ENCODE measurements at regions not wholly inside any gene's neighbourhood (a gene's known extent, or its start where the extent isn't known, plus 50 kb on each side); places are given as distances from the start of the nearest gene placed in this dataset.
A peak's percentile ranks its signal among the peaks of the same experiment; 100 is the strongest.

DNA sequence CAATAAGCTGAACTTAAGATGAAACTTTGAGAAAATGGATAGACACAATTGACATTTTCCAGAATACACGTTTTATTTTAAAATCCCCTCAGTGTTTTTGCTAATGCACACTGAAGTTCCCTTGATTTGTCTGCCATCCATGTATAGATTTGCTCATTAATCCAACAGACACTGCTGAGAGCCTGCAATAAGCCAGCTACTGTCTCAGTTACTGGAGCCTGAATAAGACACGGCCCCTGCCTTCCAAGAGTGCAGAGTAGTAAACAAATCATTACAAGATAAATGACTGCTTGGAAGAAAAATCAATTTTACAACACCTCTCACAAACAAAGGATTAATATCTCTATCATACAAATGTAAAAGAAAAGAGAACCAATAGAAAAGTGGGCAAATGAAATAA lies 130.1 kb downstream of the TLR5 start:
- TF ChIP-seq CTCF (IDR thresholded peaks at IDR 0.05; ENCODE audit: unreplicated experiment): no peak
- BruUV-seq (replicated peaks): no TSS peak
- Mint-ChIP-seq H3K36me3 (ENCODE audit: insufficient read depth, unreplicated experiment) (no peaks in the 10 kb centered on the region), H3K27me3 (ENCODE audit: unreplicated experiment) (peaks cover 14% of the 10 kb centered on the region), H3K4me1 (ENCODE audit: low read depth, unreplicated experiment) (no peaks in the 10 kb centered on the region), H3K27ac (ENCODE audit: unreplicated experiment) (no peak overlapping the region), H3K9me3 (ENCODE audit: low read depth, unreplicated experiment) (no peaks in the 10 kb centered on the region), H3K4me3 (ENCODE audit: low read depth, unreplicated experiment) (no peak overlapping the region)
- CTCF ChIA-PET: no interaction called here
- DNase-seq: no peak
- intact Hi-C loops (cut with micrococcal nuclease; ENCODE audit: unreplicated experiment): no loop called here

DNA sequence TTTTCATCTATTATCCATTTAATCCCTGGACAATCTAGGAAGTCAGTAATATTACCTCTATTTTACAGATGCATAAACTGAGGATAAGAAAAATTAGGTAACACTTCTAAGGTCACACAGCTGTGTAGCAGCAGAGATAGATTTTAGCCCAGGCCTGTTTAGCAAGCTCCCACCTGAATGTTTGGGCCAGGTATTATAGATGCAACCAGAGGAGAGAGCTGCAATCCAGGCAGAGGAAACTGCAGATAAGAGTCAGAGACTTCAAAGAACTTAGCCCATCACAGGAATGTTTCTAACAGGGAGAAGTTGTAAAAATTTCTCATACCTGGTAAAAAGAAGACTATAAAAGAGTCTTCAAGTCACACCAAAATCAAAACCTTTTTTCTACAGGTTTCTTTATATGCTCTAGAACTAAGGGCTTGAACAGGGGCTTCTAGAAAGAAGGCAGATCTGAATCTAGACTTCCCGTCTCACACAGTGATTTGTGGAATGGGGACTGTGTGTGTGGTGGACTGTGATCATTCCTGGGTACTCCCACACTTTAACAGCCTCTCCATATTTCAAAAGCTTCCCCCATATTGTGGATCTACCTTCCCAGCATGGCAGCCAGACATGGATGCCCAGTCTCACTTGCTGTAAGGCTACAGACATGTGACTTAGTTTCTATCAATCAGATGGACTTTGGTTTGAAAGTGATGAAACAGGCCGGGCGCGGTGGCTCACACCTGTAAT lies 128.7 kb downstream of the TLR5 start:
- Mint-ChIP-seq H3K4me3 (ENCODE audit: low read depth, unreplicated experiment) (no peak overlapping the region), H3K9me3 (ENCODE audit: low read depth, unreplicated experiment) (no peaks in the 10 kb centered on the region), H3K36me3 (ENCODE audit: insufficient read depth, unreplicated experiment) (no peaks in the 10 kb centered on the region), H3K27ac (ENCODE audit: unreplicated experiment) (no peak overlapping the region), H3K4me1 (ENCODE audit: low read depth, unreplicated experiment) (no peaks in the 10 kb centered on the region), H3K27me3 (ENCODE audit: unreplicated experiment) (peaks cover 14% of the 10 kb centered on the region)
- no peak for DNase-seq
- CTCF ChIA-PET: no interaction called here
- no peak for TF ChIP-seq CTCF (IDR thresholded peaks at IDR 0.05; ENCODE audit: unreplicated experiment)
- BruUV-seq (replicated peaks): no TSS peak
- intact Hi-C loops (cut with micrococcal nuclease; ENCODE audit: unreplicated experiment): no loop called here

DNA sequence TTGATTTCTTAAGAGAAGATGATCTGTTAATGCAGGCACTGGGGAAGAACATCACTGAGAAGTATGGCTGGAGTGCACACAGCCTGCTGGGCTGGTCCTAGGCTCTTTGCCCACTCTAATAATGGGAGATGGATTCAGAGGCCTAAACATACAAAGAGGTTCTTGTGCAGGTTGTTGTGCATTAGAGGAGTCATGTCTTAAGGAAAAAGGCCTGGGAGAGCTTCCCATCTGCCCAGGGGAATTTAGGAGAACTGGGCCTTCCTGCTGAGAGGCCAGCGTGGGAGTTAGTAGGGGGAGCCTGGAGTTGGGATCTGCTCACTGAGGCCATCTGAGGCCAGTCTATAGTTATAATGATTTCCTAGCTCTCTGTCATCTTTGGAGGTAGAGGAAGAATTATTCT lies 126.7 kb downstream of the TLR5 start:
- no peaks in the 10 kb centered on the region for H3K4me1 Mint-ChIP-seq (ENCODE audit: low read depth, unreplicated experiment)
- CTCF ChIA-PET: no interaction called here
- TF ChIP-seq CTCF (IDR thresholded peaks at IDR 0.05; ENCODE audit: unreplicated experiment): no peak
- no peak overlapping the region for H3K4me3 Mint-ChIP-seq (ENCODE audit: low read depth, unreplicated experiment)
- H3K36me3 Mint-ChIP-seq (ENCODE audit: insufficient read depth, unreplicated experiment): no peaks in the 10 kb centered on the region
- no peaks in the 10 kb centered on the region for H3K9me3 Mint-ChIP-seq (ENCODE audit: low read depth, unreplicated experiment)
- intact Hi-C loops (cut with micrococcal nuclease; ENCODE audit: unreplicated experiment): no loop called here
- H3K27me3 Mint-ChIP-seq (ENCODE audit: unreplicated experiment): peaks cover 3% of the 10 kb centered on the region
- H3K27ac Mint-ChIP-seq (ENCODE audit: unreplicated experiment): peak overlapping the region; percentile 24
- DNase-seq: no peak
- no TSS peak for BruUV-seq (replicated peaks)

DNA sequence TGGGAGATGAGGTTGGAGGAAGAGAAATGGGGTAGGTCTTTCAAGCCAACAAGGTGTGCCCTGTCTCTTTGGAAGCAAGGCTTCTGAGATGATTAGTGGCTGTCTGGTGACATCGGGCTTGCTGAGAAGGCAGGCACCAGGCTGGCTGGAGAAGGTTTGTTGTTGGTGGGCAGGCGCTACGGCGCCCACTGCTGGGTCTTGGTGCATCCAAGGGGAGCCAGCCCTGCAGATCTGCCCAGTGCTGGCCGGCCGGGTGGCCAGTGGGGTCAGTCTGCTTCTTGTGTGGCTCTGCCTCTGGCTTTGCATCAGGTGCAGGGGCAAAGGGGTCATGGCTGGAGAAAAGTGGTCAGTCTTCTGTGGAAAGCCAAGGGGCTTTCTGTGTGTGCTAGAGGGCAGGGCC lies 126.2 kb downstream of the TLR5 start:
- H3K9me3 Mint-ChIP-seq (ENCODE audit: low read depth, unreplicated experiment): no peaks in the 10 kb centered on the region
- no peak for DNase-seq
- BruUV-seq (replicated peaks): no TSS peak
- H3K4me3 Mint-ChIP-seq (ENCODE audit: low read depth, unreplicated experiment): no peak overlapping the region
- intact Hi-C loops (cut with micrococcal nuclease; ENCODE audit: unreplicated experiment): no loop called here
- H3K27ac Mint-ChIP-seq (ENCODE audit: unreplicated experiment): peak overlapping the region; percentile 24
- no peaks in the 10 kb centered on the region for H3K27me3 Mint-ChIP-seq (ENCODE audit: unreplicated experiment)
- TF ChIP-seq CTCF (IDR thresholded peaks at IDR 0.05; ENCODE audit: unreplicated experiment): no peak
- CTCF ChIA-PET: no interaction called here
- H3K4me1 Mint-ChIP-seq (ENCODE audit: low read depth, unreplicated experiment): no peaks in the 10 kb centered on the region
- no peaks in the 10 kb centered on the region for H3K36me3 Mint-ChIP-seq (ENCODE audit: insufficient read depth, unreplicated experiment)
